Endothelial cell of umbilical vein (primary cell): ENCODE measurements at regions not wholly inside any gene's neighbourhood (a gene's known extent, or its start where the extent isn't known, plus 50 kb on each side); places are given as distances from the start of the nearest gene placed in this dataset.

ENCODE experiments used
- BruUV-seq: library from RNA; stranded (reverse); fragments of 400-500 nt; replicated peaks from 2 replicates; lab custom pipeline; 2021; lab: Mats Ljungman, UMichigan
- CTCF ChIA-PET: fragments of 300-600, 350-600 bp; sonication (Branson Sonifier 250); formaldehyde crosslinking; loops from one replicate; lab custom pipeline; 2021; ENCODE audit warnings: antibody characterized with exemption, inconsistent platforms; lab: Charles Lee
- POLR2A ChIA-PET: fragments of 300-600, 350-600 bp; sonication (Branson Sonifier 250); formaldehyde crosslinking; loops from one replicate; lab custom pipeline; 2021; ENCODE audit warnings: antibody characterized with exemption, inconsistent platforms; lab: Charles Lee
- DNase-seq: peaks from one replicate; pipeline ENCODE4 v3.0.0-alpha.2; 2011; ENCODE audit warnings: low read depth, low spot score
- FAIRE-seq: peaks from 2 replicates; lab custom pipeline; 2011; peaks lifted over from hg19 to GRCh38; lab: Jason Lieb, UNC
- H2AFZ ChIP-seq: 2 replicates; pipeline ENCODE4 v1.6.0; 2012; ENCODE audit warnings: low read depth, low read length, control low read depth, inconsistent platforms
- H3K27ac ChIP-seq: 2 replicates; pipeline ENCODE4 v1.5.1; 2011; ENCODE audit warnings: low read depth, mild to moderate bottlenecking, control low read depth, low read length, moderate library complexity; ENCODE audit not compliant: insufficient read depth
- H3K27me3 ChIP-seq, 2 experiments: 2 replicates each; pipeline versions ENCODE4 v1.6.0 to v1.6.1; 2011; ENCODE audit warnings: low read length in 2 of 2, mixed read lengths in 1 of 2; ENCODE audit not compliant: control insufficient read depth in 2 of 2, insufficient read depth in 2 of 2
- H3K36me3 ChIP-seq, 2 experiments: 2 replicates in 1 of 2; 3 replicates in 1 of 2; pipeline ENCODE4 v1.5.1; 2011; ENCODE audit warnings: low read length in 2 of 2, mild to moderate bottlenecking in 1 of 2, moderate library complexity in 1 of 2; ENCODE audit not compliant: control insufficient read depth in 2 of 2, insufficient read depth in 2 of 2; ENCODE audit errors: extremely low read depth in 1 of 2
- H3K4me1 ChIP-seq: 3 replicates; pipeline ENCODE4 v1.5.1; 2011; ENCODE audit warnings: mild to moderate bottlenecking, low read length; ENCODE audit not compliant: control insufficient read depth, insufficient read depth; ENCODE audit errors: extremely low read depth
- H3K4me2 ChIP-seq: 2 replicates; pipeline ENCODE4 v1.6.1; 2011; ENCODE audit warnings: low read length, control low read depth, mixed read lengths; ENCODE audit not compliant: insufficient read depth
- H3K4me3 ChIP-seq, 3 experiments: fragments of 200-600 bp in 1 of 3; sonication (generic), shearing (Covaris generic) in 1 of 3; replicated peaks in 1 of 3; 2 replicates each; pipeline ENCODE4 v1.5.1; 2011 to 2016; ENCODE audit warnings: control low read depth in 3 of 3, low read length in 3 of 3, mild to moderate bottlenecking in 2 of 3, inconsistent platforms in 1 of 3, low read depth in 1 of 3, moderate library complexity in 1 of 3; ENCODE audit not compliant: insufficient read depth in 1 of 3
- H3K79me2 ChIP-seq: 2 replicates; pipeline ENCODE4 v1.6.0; 2012; ENCODE audit warnings: low read length, inconsistent platforms; ENCODE audit not compliant: control insufficient read depth, insufficient read depth
- H3K9ac ChIP-seq: replicated peaks from 2 replicates; pipeline ENCODE3; 2011; ENCODE audit warnings: low read length, control low read depth; ENCODE audit not compliant: insufficient read depth; ENCODE audit errors: extremely low read depth
- H3K9me1 ChIP-seq: replicated peaks from 3 replicates; pipeline ENCODE4 v1.6.0; 2011; ENCODE audit warnings: mild to moderate bottlenecking, low read length; ENCODE audit not compliant: control insufficient read depth, insufficient read depth; ENCODE audit errors: extremely low read depth
- H3K9me3 ChIP-seq: replicated peaks from 2 replicates; pipeline ENCODE4 v1.5.1; 2012; ENCODE audit warnings: low read length, inconsistent platforms; ENCODE audit not compliant: control insufficient read depth, insufficient read depth
- H4K20me1 ChIP-seq: replicated peaks from 2 replicates; pipeline ENCODE3; 2011; ENCODE audit warnings: mild to moderate bottlenecking, low read length; ENCODE audit not compliant: control insufficient read depth, insufficient read depth; ENCODE audit errors: extremely low read depth
- EZH2 ChIP-seq: IDR thresholded peaks from 2 replicates; pipeline ENCODE4 v1.6.1; 2012; ENCODE audit warnings: borderline replicate concordance, low read depth, mild to moderate bottlenecking, moderate library complexity, low read length, inconsistent platforms; ENCODE audit not compliant: severe bottlenecking
- FOS ChIP-seq: IDR thresholded peaks from 2 replicates; pipeline ENCODE4 v1.6.1; 2011; ENCODE audit warnings: mild to moderate bottlenecking, low read length, moderate library complexity, borderline replicate concordance; ENCODE audit not compliant: insufficient read depth
- GATA2 ChIP-seq: IDR thresholded peaks from 2 replicates; pipeline ENCODE4 v1.7.0; 2011; ENCODE audit warnings: low read depth, mild to moderate bottlenecking, moderate library complexity, mixed read lengths, low read length; ENCODE audit not compliant: insufficient read length, insufficient read depth
- JUN ChIP-seq: IDR thresholded peaks from 2 replicates; pipeline ENCODE4 v1.6.1; 2011; ENCODE audit warnings: borderline replicate concordance, low read depth; ENCODE audit not compliant: insufficient read length, insufficient read depth
- MYC ChIP-seq: IDR thresholded peaks from one replicate; pipeline ENCODE4 v1.6.1; 2011; ENCODE audit warnings: mild to moderate bottlenecking, low read depth, low read length
- POLR2A ChIP-seq: IDR thresholded peaks from 2 replicates; pipeline ENCODE4 v1.6.1; 2012; ENCODE audit warnings: low read depth, mild to moderate bottlenecking, control low read depth, low read length
- POLR2AphosphoS5 ChIP-seq: IDR thresholded peaks from 2 replicates; pipeline ENCODE4 v1.6.1; 2012; ENCODE audit warnings: low read depth, mild to moderate bottlenecking, control low read depth, low read length, moderate library complexity; ENCODE audit not compliant: insufficient read depth
- dilution Hi-C: fragments of 300-500 bp; cut with MboI; formaldehyde crosslinking; loops from one replicate; pipeline ENCODE4 v1.15.0; 2019; ENCODE audit warnings: low sequenced_read_pairs; ENCODE audit not compliant: extremely low pct_ligation_motif_present
- intact Hi-C: fragments of 100-400 bp; cut with micrococcal nuclease; formaldehyde crosslinking; loops from one replicate; pipeline ENCODE4 v1.10.0; 2022
- TF ChIP-seq, protein P1 (sequence below), 2 donors: IDR thresholded peaks; 1 replicate in 1 of 2; 2 replicates in 1 of 2; pipeline ENCODE4 v1.5.1; 2011; ENCODE audit warnings: low read length in 2 of 2, mild to moderate bottlenecking in 2 of 2, moderate library complexity in 2 of 2, control low read depth in 1 of 2, inconsistent platforms in 1 of 2, low read depth in 1 of 2; ENCODE audit not compliant: insufficient read depth in 1 of 2; ENCODE audit errors: extremely low read depth in 1 of 2
- TF ChIP-seq, protein P2 (sequence below): IDR thresholded peaks from 2 replicates; pipeline ENCODE4 v1.6.1; 2011; ENCODE audit not compliant: insufficient read depth, insufficient read length

DNA sequence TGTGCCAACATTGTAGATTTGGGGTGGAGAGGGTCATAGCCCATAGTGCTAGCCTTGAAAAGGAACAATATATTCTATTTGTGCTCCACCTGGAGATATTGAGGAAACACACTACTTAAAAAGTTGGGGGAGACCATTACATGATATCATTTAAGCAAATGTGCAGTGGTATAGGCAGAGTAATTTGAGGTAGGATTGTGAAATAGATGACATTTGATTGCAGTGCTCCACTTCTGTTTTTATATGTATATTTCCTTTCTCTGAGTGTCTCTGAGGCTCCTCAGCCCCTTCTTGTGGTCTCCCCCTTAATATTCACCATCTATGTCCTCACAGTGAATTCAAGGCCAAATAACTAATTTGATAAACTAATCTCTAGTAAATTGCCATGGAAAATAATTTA, 85.6 kb upstream of the NMU start:
- CTCF ChIA-PET: interaction anchor here (1.0 kb wide), 1 partner anchor 9 kb away, joined by 3 read pairs; no protein-coding TSS in a partner anchor
- Histone ChIP-seq H3K9ac (no peak overlapping the region), H3K4me1 (no peaks in the 10 kb centered on the region), H3K27me3 (peaks cover 0 to 6% of the 10 kb centered on the region in 2 experiments), H2AFZ (no peak overlapping the region), H3K4me2 (no peak overlapping the region), H4K20me1 (no peaks in the 10 kb centered on the region), H3K4me3 (no peak overlapping the region), H3K27ac (no peak overlapping the region), H3K79me2 (no peaks in the 10 kb centered on the region), H3K36me3 (no peaks in the 10 kb centered on the region), H3K9me3 (no peaks in the 10 kb centered on the region), H3K9me1 (no peaks in the 10 kb centered on the region)
- dilution Hi-C loops: no loop called here
- no TSS peak for BruUV-seq
- DNase-seq (no peak), FAIRE-seq (no peak)
- intact Hi-C loops: no loop called here
- POLR2A ChIA-PET: no interaction called here
- TF ChIP-seq, protein P1, sequence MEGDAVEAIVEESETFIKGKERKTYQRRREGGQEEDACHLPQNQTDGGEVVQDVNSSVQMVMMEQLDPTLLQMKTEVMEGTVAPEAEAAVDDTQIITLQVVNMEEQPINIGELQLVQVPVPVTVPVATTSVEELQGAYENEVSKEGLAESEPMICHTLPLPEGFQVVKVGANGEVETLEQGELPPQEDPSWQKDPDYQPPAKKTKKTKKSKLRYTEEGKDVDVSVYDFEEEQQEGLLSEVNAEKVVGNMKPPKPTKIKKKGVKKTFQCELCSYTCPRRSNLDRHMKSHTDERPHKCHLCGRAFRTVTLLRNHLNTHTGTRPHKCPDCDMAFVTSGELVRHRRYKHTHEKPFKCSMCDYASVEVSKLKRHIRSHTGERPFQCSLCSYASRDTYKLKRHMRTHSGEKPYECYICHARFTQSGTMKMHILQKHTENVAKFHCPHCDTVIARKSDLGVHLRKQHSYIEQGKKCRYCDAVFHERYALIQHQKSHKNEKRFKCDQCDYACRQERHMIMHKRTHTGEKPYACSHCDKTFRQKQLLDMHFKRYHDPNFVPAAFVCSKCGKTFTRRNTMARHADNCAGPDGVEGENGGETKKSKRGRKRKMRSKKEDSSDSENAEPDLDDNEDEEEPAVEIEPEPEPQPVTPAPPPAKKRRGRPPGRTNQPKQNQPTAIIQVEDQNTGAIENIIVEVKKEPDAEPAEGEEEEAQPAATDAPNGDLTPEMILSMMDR (IDR thresholded peaks at IDR 0.05; ENCODE audit: extremely low read depth in 1 of 2, insufficient read depth in 1 of 2, low read depth in 1 of 2, low read length in 2 of 2): no peak
- TF ChIP-seq, protein P2, sequence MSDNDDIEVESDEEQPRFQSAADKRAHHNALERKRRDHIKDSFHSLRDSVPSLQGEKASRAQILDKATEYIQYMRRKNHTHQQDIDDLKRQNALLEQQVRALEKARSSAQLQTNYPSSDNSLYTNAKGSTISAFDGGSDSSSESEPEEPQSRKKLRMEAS: no peak
- no peak for TF ChIP-seq MYC
- TF ChIP-seq EZH2: no peak
- TF ChIP-seq JUN: no peak
- no peak for TF ChIP-seq FOS
- no peak for TF ChIP-seq GATA2
- TF ChIP-seq POLR2AphosphoS5: no peak
- no peak for TF ChIP-seq POLR2A
